ENCODE measurements at regions not wholly inside any gene's neighbourhood (a gene's known extent, or its start where the extent isn't known, plus 50 kb on each side); places are given as distances from the start of the nearest gene placed in this dataset.

DNA sequence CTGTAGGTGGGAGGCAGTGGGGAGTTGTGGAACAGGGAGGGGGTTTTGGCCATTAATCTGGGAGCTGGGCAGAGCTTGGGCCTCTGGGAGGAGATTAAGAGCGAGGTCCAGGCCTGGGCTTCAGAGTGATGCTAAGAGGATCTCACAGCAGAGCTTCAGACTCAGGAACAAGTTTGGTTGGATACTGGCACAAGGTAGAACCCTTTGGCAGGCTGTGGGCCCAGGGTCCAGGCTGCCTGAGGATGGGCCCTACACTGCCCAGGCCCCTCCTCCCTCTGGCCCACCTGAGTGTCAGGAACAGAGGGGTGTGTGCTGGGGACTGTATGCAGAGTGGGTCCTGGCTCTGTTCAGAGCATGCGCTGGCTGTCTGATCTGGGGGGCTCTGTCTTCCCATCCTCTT, 334.9 kb downstream of the CYP26B1 start:
- no peaks in the 10 kb centered on the region for H4K20me1 ChIP-seq (ENCODE audit: insufficient read depth, poor library complexity, severe bottlenecking)
- WGBS (ENCODE audit: low lambda C conversion rate, missing lambda C conversion rate), result 98% methylated on average over 2 of the region's 2 CpGs
- H3K9me3 ChIP-seq (ENCODE audit: low read depth), result no peaks in the 10 kb centered on the region
- H3K9me2 ChIP-seq (replicated peaks; ENCODE audit: insufficient read depth), result no peaks in the 10 kb centered on the region
- no peak for TF ChIP-seq CTCF (IDR thresholded peaks at IDR 0.05; ENCODE audit: poor library complexity)
- TF ChIP-seq EZH2 (IDR thresholded peaks at IDR 0.05; ENCODE audit: borderline replicate concordance), result no peak
- no peak for TF ChIP-seq EZH2phosphoT487 (IDR thresholded peaks at IDR 0.05; ENCODE audit: low read depth, severe bottlenecking, unreplicated experiment)
- no peak for DNase-seq (ENCODE audit: low spot score)
- H3K4me3 ChIP-seq, result no peak overlapping the region
- H3K36me3 ChIP-seq (replicated peaks; ENCODE audit: insufficient read depth, low read depth), result no peaks in the 10 kb centered on the region
- H3K4me1 ChIP-seq (ENCODE audit: insufficient read depth), result no peaks in the 10 kb centered on the region
- no peak overlapping the region for H3K4me2 ChIP-seq
- H3K27me3 ChIP-seq, result no peaks in the 10 kb centered on the region
- H2AFZ ChIP-seq, result no peak overlapping the region
- no peaks in the 10 kb centered on the region for H3K79me2 ChIP-seq
- H3K27ac ChIP-seq, result no peak overlapping the region

GRCh38 chr2:71811726-71812125, 335.9 kb downstream of the CYP26B1 start:
- no peak for DNase-seq (ENCODE audit: low spot score)
- TF ChIP-seq EZH2 (IDR thresholded peaks at IDR 0.05; ENCODE audit: borderline replicate concordance) (no peak), EZH2phosphoT487 (IDR thresholded peaks at IDR 0.05; ENCODE audit: low read depth, severe bottlenecking, unreplicated experiment) (no peak), CTCF (IDR thresholded peaks at IDR 0.05; ENCODE audit: poor library complexity) (no peak)
- WGBS (ENCODE audit: low lambda C conversion rate, missing lambda C conversion rate), result 86% methylated on average over 4 of the region's 4 CpGs

DNA sequence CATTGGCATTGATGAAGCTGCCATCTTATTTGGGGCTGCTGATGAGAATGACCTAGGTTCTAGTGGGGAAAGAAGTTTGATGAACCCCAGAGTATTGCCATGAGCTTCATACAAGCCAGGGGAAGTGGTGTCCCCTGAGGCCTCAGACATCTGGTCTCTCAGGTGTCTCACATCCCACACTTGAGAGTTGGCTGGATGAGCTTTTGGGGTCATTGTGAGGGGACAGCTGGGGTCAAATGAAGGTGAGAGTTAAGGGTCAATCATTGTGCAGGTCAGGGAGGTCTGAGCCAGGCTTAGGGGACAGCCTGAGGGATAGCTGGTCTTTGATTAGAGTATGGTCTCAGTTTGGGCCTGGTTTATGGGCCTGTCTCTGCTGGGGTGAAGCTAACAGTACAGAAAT, 336.5 kb downstream of the CYP26B1 start:
- Histone ChIP-seq H2AFZ (no peak overlapping the region), H3K9me2 (replicated peaks; ENCODE audit: insufficient read depth) (no peaks in the 10 kb centered on the region), H3K4me3 (no peak overlapping the region), H3K27me3 (no peaks in the 10 kb centered on the region), H3K79me2 (no peaks in the 10 kb centered on the region), H3K27ac (no peak overlapping the region), H3K4me2 (no peak overlapping the region), H3K36me3 (replicated peaks; ENCODE audit: insufficient read depth, low read depth) (no peaks in the 10 kb centered on the region), H3K9me3 (ENCODE audit: low read depth) (no peaks in the 10 kb centered on the region), H4K20me1 (ENCODE audit: insufficient read depth, poor library complexity, severe bottlenecking) (no peaks in the 10 kb centered on the region), H3K4me1 (ENCODE audit: insufficient read depth) (no peaks in the 10 kb centered on the region)
- no peak for TF ChIP-seq CTCF (IDR thresholded peaks at IDR 0.05; ENCODE audit: poor library complexity)
- no peak for TF ChIP-seq EZH2phosphoT487 (IDR thresholded peaks at IDR 0.05; ENCODE audit: low read depth, severe bottlenecking, unreplicated experiment)
- no peak for TF ChIP-seq EZH2 (IDR thresholded peaks at IDR 0.05; ENCODE audit: borderline replicate concordance)
- DNase-seq (ENCODE audit: low spot score), result no peak

More at GRCh38 chr2:71811726-71812125, 335.9 kb downstream of the CYP26B1 start:
- Histone ChIP-seq H3K79me2 (no peaks in the 10 kb centered on the region), H4K20me1 (ENCODE audit: insufficient read depth, poor library complexity, severe bottlenecking) (no peaks in the 10 kb centered on the region), H3K4me3 (no peak overlapping the region), H3K9me3 (ENCODE audit: low read depth) (no peaks in the 10 kb centered on the region), H3K36me3 (replicated peaks; ENCODE audit: insufficient read depth, low read depth) (no peaks in the 10 kb centered on the region), H3K27me3 (no peaks in the 10 kb centered on the region), H3K9me2 (replicated peaks; ENCODE audit: insufficient read depth) (no peaks in the 10 kb centered on the region), H3K4me2 (no peak overlapping the region), H2AFZ (no peak overlapping the region), H3K27ac (no peak overlapping the region), H3K4me1 (ENCODE audit: insufficient read depth) (no peaks in the 10 kb centered on the region)

Measured in hepatocyte (in vitro differentiated cells).